Urinary bladder (tissue), 3 donors: ENCODE measurements at regions not wholly inside any gene's neighbourhood (a gene's known extent, or its start where the extent isn't known, plus 50 kb on each side); places are given as distances from the start of the nearest gene placed in this dataset.

Experiments
- DNase-seq: peaks from one replicate; pipeline ENCODE4 v3.0.0-alpha.2; 2015; ENCODE audit errors: extremely low spot score
- H3K27ac ChIP-seq: one replicate; pipeline ENCODE4 v1.5.1; 2013; ENCODE audit warnings: low read depth, mild to moderate bottlenecking, moderate library complexity
- H3K36me3 ChIP-seq: one replicate; pipeline ENCODE4 v1.6.1; 2013; ENCODE audit warnings: mild to moderate bottlenecking, moderate library complexity; ENCODE audit not compliant: insufficient read depth
- H3K4me1 ChIP-seq: one replicate; pipeline ENCODE4 v1.6.1; 2013; ENCODE audit warnings: mild to moderate bottlenecking, moderate library complexity; ENCODE audit not compliant: insufficient read depth
- H3K4me3 ChIP-seq: one replicate; pipeline ENCODE4 v1.5.1; 2013; ENCODE audit warnings: low read depth, low read length
- WGBS: extraction: QIAGEN DNeasy Blood & Tissue Kit; methylation state at CpG from one replicate; pipeline ENCODE4 v1.1.7; 2013; 5-methylcytosine and 5-hydroxymethylcytosine counted together
- donor health status: healthy with polysubstance abuse.
- donor health status: healthy.

- Histone ChIP-seq H3K36me3 (no peaks in the 10 kb centered on the region), H3K4me1 (no peaks in the 10 kb centered on the region), H3K4me3 (no peak overlapping the region), H3K27ac (no peak overlapping the region)
- whole genome bisulfite sequencing: 92% methylated on average over 2 of the region's 2 CpGs
- DNase-seq: no peak
Measured at GRCh38 chr11:80569832-80570231, 1129.0 kb upstream of the TENM4 start.

- Histone ChIP-seq H3K4me3 (no peak overlapping the region), H3K36me3 (no peaks in the 10 kb centered on the region), H3K27ac (no peak overlapping the region), H3K4me1 (no peaks in the 10 kb centered on the region)
- no peak for DNase-seq
- 69% methylated on average over 5 of the region's 5 CpGs for whole genome bisulfite sequencing
Measured at GRCh38 chr11:80565231-80565630, 1124.4 kb upstream of the TENM4 start.

- WGBS: 58% methylated on average over 4 of the region's 4 CpGs
- no peak overlapping the region for H3K27ac ChIP-seq
- no peak overlapping the region for H3K4me3 ChIP-seq
- H3K4me1 ChIP-seq: no peaks in the 10 kb centered on the region
- H3K36me3 ChIP-seq: no peaks in the 10 kb centered on the region
- no peak for DNase-seq
Measured at GRCh38 chr11:80562523-80563125, 1121.8 kb upstream of the TENM4 start.

- no peak overlapping the region for H3K27ac ChIP-seq
- no peak overlapping the region for H3K4me3 ChIP-seq
- 91% methylated on average over 2 of the region's 2 CpGs for WGBS
- no peaks in the 10 kb centered on the region for H3K36me3 ChIP-seq
- H3K4me1 ChIP-seq: no peaks in the 10 kb centered on the region
- no peak for DNase-seq
Measured at GRCh38 chr11:80559942-80560341, 1119.1 kb upstream of the TENM4 start.

GRCh38 chr11:80553565-80553964 lies 1112.7 kb upstream of the TENM4 start:
- no peak for DNase-seq
- H3K4me1 ChIP-seq: no peaks in the 10 kb centered on the region
- H3K4me3 ChIP-seq: no peak overlapping the region
- no peak overlapping the region for H3K27ac ChIP-seq
- no peaks in the 10 kb centered on the region for H3K36me3 ChIP-seq
- 83% methylated on average over 2 of the region's 2 CpGs for WGBS

GRCh38 chr11:80542704-80543103 lies 1101.9 kb upstream of the TENM4 start:
- H3K4me1 ChIP-seq: no peaks in the 10 kb centered on the region
- no peak overlapping the region for H3K27ac ChIP-seq
- H3K4me3 ChIP-seq: no peak overlapping the region
- no peaks in the 10 kb centered on the region for H3K36me3 ChIP-seq
- DNase-seq: no peak
- WGBS: 91% methylated on average over 2 of the region's 2 CpGs

GRCh38 chr11:80538040-80538439 lies 1097.2 kb upstream of the TENM4 start:
- no peak for DNase-seq
- Histone ChIP-seq H3K4me1 (no peaks in the 10 kb centered on the region), H3K36me3 (no peaks in the 10 kb centered on the region), H3K27ac (no peak overlapping the region), H3K4me3 (no peak overlapping the region)
- 84% methylated on average over 2 of the region's 2 CpGs for WGBS

GRCh38 chr11:80533463-80533862 lies 1092.6 kb upstream of the TENM4 start:
- H3K36me3 ChIP-seq: no peaks in the 10 kb centered on the region
- H3K4me1 ChIP-seq: no peaks in the 10 kb centered on the region
- no peak for DNase-seq
- WGBS: 91% methylated on average over 1 of the region's 1 CpG
- H3K27ac ChIP-seq: no peak overlapping the region
- H3K4me3 ChIP-seq: no peak overlapping the region

GRCh38 chr11:80532633-80533232 lies 1091.9 kb upstream of the TENM4 start:
- H3K4me1 ChIP-seq: no peaks in the 10 kb centered on the region
- DNase-seq: no peak
- H3K27ac ChIP-seq: no peak overlapping the region
- H3K36me3 ChIP-seq: no peaks in the 10 kb centered on the region
- WGBS: 91% methylated on average over 21 of the region's 21 CpGs
- H3K4me3 ChIP-seq: no peak overlapping the region

GRCh38 chr11:80529726-80530125 lies 1088.9 kb upstream of the TENM4 start:
- no peak overlapping the region for H3K4me3 ChIP-seq
- DNase-seq: no peak
- no peak overlapping the region for H3K27ac ChIP-seq
- H3K4me1 ChIP-seq: no peaks in the 10 kb centered on the region
- H3K36me3 ChIP-seq: no peaks in the 10 kb centered on the region
- WGBS: 45% methylated on average over 4 of the region's 4 CpGs

- Histone ChIP-seq H3K4me1 (no peaks in the 10 kb centered on the region), H3K36me3 (no peaks in the 10 kb centered on the region), H3K27ac (no peak overlapping the region), H3K4me3 (no peak overlapping the region)
- no peak for DNase-seq
- 61% methylated on average over 4 of the region's 4 CpGs for WGBS
Measured at GRCh38 chr11:80525663-80526405, 1085.0 kb upstream of the TENM4 start.

- no peak for DNase-seq
- 43% methylated on average over 4 of the region's 4 CpGs for WGBS
- no peak overlapping the region for H3K4me3 ChIP-seq
- H3K36me3 ChIP-seq: no peaks in the 10 kb centered on the region
- no peak overlapping the region for H3K27ac ChIP-seq
- no peaks in the 10 kb centered on the region for H3K4me1 ChIP-seq
Measured at GRCh38 chr11:80524349-80524748, 1083.5 kb upstream of the TENM4 start.

GRCh38 chr11:80523057-80523456 lies 1082.2 kb upstream of the TENM4 start:
- no peak overlapping the region for H3K4me3 ChIP-seq
- DNase-seq: no peak
- 78% methylated on average over 1 of the region's 1 CpG for WGBS
- H3K4me1 ChIP-seq: no peaks in the 10 kb centered on the region
- no peak overlapping the region for H3K27ac ChIP-seq
- H3K36me3 ChIP-seq: no peaks in the 10 kb centered on the region

- Histone ChIP-seq H3K36me3 (no peaks in the 10 kb centered on the region), H3K4me1 (no peaks in the 10 kb centered on the region), H3K27ac (no peak overlapping the region), H3K4me3 (no peak overlapping the region)
- WGBS: 72% methylated on average over 3 of the region's 3 CpGs
- peak; percentile 13 for DNase-seq
Measured at GRCh38 chr11:80521592-80521991, 1080.8 kb upstream of the TENM4 start.
